ENCODE measurements at regions not wholly inside any gene's neighbourhood (a gene's known extent, or its start where the extent isn't known, plus 50 kb on each side); places are given as distances from the start of the nearest gene placed in this dataset.

- Histone ChIP-seq H3K27ac (ENCODE audit: insufficient read depth, low read depth, low read length) (no peak overlapping the region), H3K9me3 (replicated peaks; ENCODE audit: control insufficient read depth, insufficient read depth, low read length) (no peaks in the 10 kb centered on the region), H3K9me1 (replicated peaks; ENCODE audit: control insufficient read depth, extremely low read depth, insufficient read depth, low read length) (no peaks in the 10 kb centered on the region), H3K36me3 (ENCODE audit: control insufficient read depth in 2 of 2, extremely low read depth in 1 of 2, insufficient read depth in 2 of 2, low read length in 2 of 2) (no peaks in the 10 kb centered on the region), H3K4me3 (replicated peaks in 1 of 3; ENCODE audit: insufficient read depth in 1 of 3, low read depth in 1 of 3, low read length in 3 of 3) (no peak overlapping the region), H3K4me1 (ENCODE audit: control insufficient read depth, extremely low read depth, insufficient read depth, low read length) (no peaks in the 10 kb centered on the region), H3K4me2 (ENCODE audit: insufficient read depth, low read length) (no peak overlapping the region), H4K20me1 (replicated peaks; ENCODE audit: control insufficient read depth, extremely low read depth, insufficient read depth, low read length) (no peaks in the 10 kb centered on the region), H3K9ac (replicated peaks; ENCODE audit: extremely low read depth, insufficient read depth, low read length) (no peak overlapping the region), H3K79me2 (ENCODE audit: control insufficient read depth, insufficient read depth, low read length) (no peaks in the 10 kb centered on the region), H2AFZ (ENCODE audit: low read depth, low read length) (no peak overlapping the region), H3K27me3 (ENCODE audit: control insufficient read depth in 2 of 2, insufficient read depth in 2 of 2, low read length in 2 of 2) (no peaks in the 10 kb centered on the region)
- BruUV-seq (replicated peaks), result no TSS peak
- intact Hi-C loops (cut with micrococcal nuclease) (no loop called here), dilution Hi-C loops (cut with MboI; ENCODE audit: extremely low pct_ligation_motif_present, low sequenced_read_pairs) (no loop called here)
- TF ChIP-seq MAX (IDR thresholded peaks at IDR 0.05; ENCODE audit: insufficient read depth, insufficient read length) (no peak), FOS (IDR thresholded peaks at IDR 0.05; ENCODE audit: borderline replicate concordance, insufficient read depth, low read length) (no peak), MYC (IDR thresholded peaks at IDR 0.05; ENCODE audit: low read depth, low read length) (no peak), POLR2A (IDR thresholded peaks at IDR 0.05; ENCODE audit: low read depth, low read length) (no peak), JUN (IDR thresholded peaks at IDR 0.05; ENCODE audit: borderline replicate concordance, insufficient read depth, insufficient read length, low read depth) (no peak), EZH2 (IDR thresholded peaks at IDR 0.05; ENCODE audit: borderline replicate concordance, low read depth, low read length, severe bottlenecking) (no peak), GATA2 (IDR thresholded peaks at IDR 0.05; ENCODE audit: insufficient read depth, insufficient read length, low read depth, low read length) (no peak), POLR2AphosphoS5 (IDR thresholded peaks at IDR 0.05; ENCODE audit: insufficient read depth, low read depth, low read length) (no peak), CTCF (IDR thresholded peaks at IDR 0.05; ENCODE audit: extremely low read depth in 1 of 2, insufficient read depth in 1 of 2, low read depth in 1 of 2, low read length in 2 of 2) (no peak)
- CTCF ChIA-PET, result interaction anchor here (1.6 kb wide), 1 partner anchor 15 kb away, joined by 4 read pairs; no protein-coding TSS in a partner anchor
- FAIRE-seq, result no peak
- POLR2A ChIA-PET, result no interaction called here
- DNase-seq (ENCODE audit: low read depth, low spot score), result no peak
These were observed 150.9 kb downstream of the TPRA1 start for GRCh38 chr3:127439621-127440020.

Measured in endothelial cell of umbilical vein (primary cell).